ENCODE measurements at regions not wholly inside any gene's neighbourhood (a gene's known extent, or its start where the extent isn't known, plus 50 kb on each side); places are given as distances from the start of the nearest gene placed in this dataset.
"Not testable (repeated sequence)": the region's sequence is repeated elsewhere in the genome, so short reads cannot be mapped to it uniquely, and the experiment has no call there.

- not testable (repeated sequence) for TF ChIP-seq EZH2 (IDR thresholded peaks at IDR 0.05; ENCODE audit: low read depth, unreplicated experiment); CTCF (conservative IDR thresholded peaks at IDR 0.05; ENCODE audit: low read depth in 2 of 2); JUNB (IDR thresholded peaks at IDR 0.05; ENCODE audit: unreplicated experiment); EZH2phosphoT487 (IDR thresholded peaks at IDR 0.05; ENCODE audit: unreplicated experiment)
These were observed 1057.6 kb downstream of the REEP3 start for GRCh38 chr10:64578757-64579156.
